ENCODE measurements at regions not wholly inside any gene's neighbourhood (a gene's known extent, or its start where the extent isn't known, plus 50 kb on each side); places are given as distances from the start of the nearest gene placed in this dataset.

DNA sequence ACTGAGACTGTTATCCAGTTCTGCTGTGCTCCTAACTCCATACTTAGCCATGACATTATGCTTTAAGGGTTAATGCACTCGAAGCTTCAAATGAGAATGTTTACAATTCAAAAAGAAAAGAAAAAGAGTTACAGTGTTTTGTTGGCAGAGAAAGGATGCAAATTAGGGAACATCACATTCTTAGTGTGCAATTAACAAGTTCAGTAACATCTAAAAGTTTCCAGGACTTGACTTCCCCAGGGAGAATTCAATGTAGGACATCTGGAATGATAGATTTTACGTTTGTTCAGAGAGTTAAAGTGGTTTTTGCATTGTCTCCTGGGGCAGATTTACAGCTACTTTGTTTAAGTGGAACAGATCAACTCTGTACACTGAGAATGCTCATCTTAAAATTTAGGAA lies 525.2 kb downstream of the LIG4 start:
- H3K27ac Mint-ChIP-seq: no peak overlapping the region
- no peak overlapping the region for H3K4me3 Mint-ChIP-seq

DNA sequence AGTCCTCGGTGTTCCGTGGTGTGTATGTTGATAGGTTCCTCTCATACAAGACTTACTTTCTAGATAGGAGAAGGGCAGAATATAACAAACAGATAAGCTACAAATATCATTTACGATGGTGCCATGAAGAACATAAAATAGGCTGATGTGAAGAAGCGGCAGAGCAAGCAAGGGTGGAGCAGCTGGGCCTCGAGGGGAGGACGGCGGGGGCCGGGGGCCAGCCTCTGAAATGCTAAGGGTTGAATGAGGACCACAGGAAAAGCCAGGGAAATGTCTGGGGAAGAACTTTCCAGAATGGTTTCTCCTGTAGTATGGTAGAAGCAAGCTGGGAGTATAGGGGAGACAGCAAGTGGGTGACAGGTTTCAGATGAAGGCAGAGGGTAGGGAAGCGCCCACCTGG lies 529.5 kb downstream of the LIG4 start:
- Mint-ChIP-seq H3K27ac (no peak overlapping the region), H3K4me1 (ENCODE audit: low read depth) (no peaks in the 10 kb centered on the region), H3K27me3 (ENCODE audit: low read depth) (no peaks in the 10 kb centered on the region), H3K36me3 (ENCODE audit: low read depth) (no peaks in the 10 kb centered on the region), H3K9me3 (peaks cover 14% of the 10 kb centered on the region), H3K4me3 (no peak overlapping the region)

More for the DNA sequence above, 525.2 kb downstream of the LIG4 start:
- Mint-ChIP-seq H3K36me3 (ENCODE audit: low read depth) (no peaks in the 10 kb centered on the region), H3K27me3 (ENCODE audit: low read depth) (no peaks in the 10 kb centered on the region), H3K4me1 (ENCODE audit: low read depth) (no peaks in the 10 kb centered on the region), H3K9me3 (peaks cover 5% of the 10 kb centered on the region)

DNA sequence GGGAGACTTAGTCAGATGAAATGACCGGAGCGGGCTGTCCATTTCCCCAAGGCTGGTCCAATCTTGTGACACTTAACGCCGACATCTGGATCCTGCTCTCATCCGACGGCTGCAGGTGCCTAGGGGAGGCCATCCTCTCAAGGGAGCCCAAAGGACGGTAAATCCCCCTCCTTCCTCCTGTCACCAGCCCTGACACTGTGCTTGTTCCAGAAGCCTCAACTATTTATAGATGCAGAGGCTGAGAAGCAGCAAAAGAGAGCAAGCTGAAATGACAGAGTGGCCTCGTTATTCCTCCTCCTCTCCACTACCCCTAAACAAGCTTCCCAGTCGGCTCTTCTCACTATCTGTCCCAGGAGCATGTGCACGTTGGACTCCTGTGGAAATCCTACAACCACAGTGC lies 533.7 kb downstream of the LIG4 start:
- Mint-ChIP-seq H3K27ac (no peak overlapping the region), H3K27me3 (ENCODE audit: low read depth) (no peaks in the 10 kb centered on the region), H3K36me3 (ENCODE audit: low read depth) (no peaks in the 10 kb centered on the region), H3K4me1 (ENCODE audit: low read depth) (no peaks in the 10 kb centered on the region), H3K9me3 (peaks cover 12% of the 10 kb centered on the region), H3K4me3 (no peak overlapping the region)

DNA sequence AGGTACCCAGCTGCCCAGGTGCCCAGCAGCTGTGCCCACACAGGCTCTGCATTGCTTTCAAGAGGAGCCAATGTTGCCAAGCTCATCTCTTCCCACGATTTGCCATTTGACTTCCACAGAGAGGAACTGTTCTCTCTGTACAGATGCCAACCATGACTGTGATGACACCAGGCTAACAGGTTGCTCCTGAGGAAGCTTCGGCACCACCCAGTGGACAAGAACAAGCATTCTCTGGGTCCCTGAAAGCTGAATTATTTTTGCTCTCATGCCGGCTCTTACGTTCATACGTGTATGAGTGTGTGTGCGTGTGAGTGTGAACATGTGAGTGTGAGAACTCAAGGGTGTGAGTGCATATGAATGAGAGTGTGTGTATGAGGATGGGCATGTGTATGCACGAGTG lies 535.2 kb downstream of the LIG4 start:
- peaks cover 9% of the 10 kb centered on the region for H3K9me3 Mint-ChIP-seq
- H3K27me3 Mint-ChIP-seq (ENCODE audit: low read depth): no peaks in the 10 kb centered on the region
- no peak overlapping the region for H3K27ac Mint-ChIP-seq
- H3K4me3 Mint-ChIP-seq: no peak overlapping the region
- H3K4me1 Mint-ChIP-seq (ENCODE audit: low read depth): no peaks in the 10 kb centered on the region
- no peaks in the 10 kb centered on the region for H3K36me3 Mint-ChIP-seq (ENCODE audit: low read depth)

GRCh38 chr13:107678075-107678689 lies 537.2 kb downstream of the LIG4 start:
- H3K36me3 Mint-ChIP-seq (ENCODE audit: low read depth): no peaks in the 10 kb centered on the region

GRCh38 chr13:107675847-107676550 lies 539.3 kb downstream of the LIG4 start:
- Mint-ChIP-seq H3K27me3 (ENCODE audit: low read depth) (no peaks in the 10 kb centered on the region), H3K9me3 (peaks cover 12% of the 10 kb centered on the region), H3K27ac (no peak overlapping the region), H3K4me3 (no peak overlapping the region), H3K4me1 (ENCODE audit: low read depth) (no peaks in the 10 kb centered on the region), H3K36me3 (ENCODE audit: low read depth) (no peaks in the 10 kb centered on the region)

More at GRCh38 chr13:107678075-107678689, 537.2 kb downstream of the LIG4 start:
- Mint-ChIP-seq H3K4me1 (ENCODE audit: low read depth) (no peaks in the 10 kb centered on the region), H3K27me3 (ENCODE audit: low read depth) (no peaks in the 10 kb centered on the region), H3K9me3 (peaks cover 7% of the 10 kb centered on the region), H3K4me3 (no peak overlapping the region), H3K27ac (no peak overlapping the region)

- H3K27me3 Mint-ChIP-seq (ENCODE audit: low read depth): no peaks in the 10 kb centered on the region
- H3K9me3 Mint-ChIP-seq: peaks cover 17% of the 10 kb centered on the region
- H3K4me3 Mint-ChIP-seq: no peak overlapping the region
- no peaks in the 10 kb centered on the region for H3K36me3 Mint-ChIP-seq (ENCODE audit: low read depth)
- no peak overlapping the region for H3K27ac Mint-ChIP-seq
- H3K4me1 Mint-ChIP-seq (ENCODE audit: low read depth): no peaks in the 10 kb centered on the region
Measured at GRCh38 chr13:107669391-107669993, 545.8 kb downstream of the LIG4 start.

DNA sequence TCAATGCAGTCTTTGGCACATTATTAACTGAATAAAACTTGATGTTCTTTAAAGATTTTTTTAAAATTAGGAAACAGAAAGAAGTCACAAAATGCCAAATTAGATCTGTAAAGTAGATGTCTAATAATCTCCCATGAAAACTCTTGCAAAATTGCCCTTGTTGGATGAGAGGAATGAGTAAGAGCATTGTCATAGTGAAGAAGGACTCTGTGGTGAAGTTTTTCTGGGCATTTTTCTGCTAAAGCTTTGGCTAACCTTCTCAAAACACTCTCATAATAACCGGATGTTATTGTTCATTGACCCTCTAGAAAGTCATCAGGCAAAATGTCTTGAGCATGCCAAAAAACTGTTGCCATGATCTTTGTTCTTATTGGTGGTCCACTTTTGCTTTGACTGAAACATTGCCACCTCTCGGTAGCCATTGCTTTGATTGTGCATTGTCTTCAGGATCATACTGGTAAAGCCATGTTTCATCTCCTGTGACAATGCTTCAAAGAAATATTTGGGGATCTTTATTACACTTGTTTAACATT lies 549.3 kb downstream of the LIG4 start:
- no peaks in the 10 kb centered on the region for H3K4me1 Mint-ChIP-seq (ENCODE audit: low read depth)
- H3K36me3 Mint-ChIP-seq (ENCODE audit: low read depth): no peaks in the 10 kb centered on the region
- H3K9me3 Mint-ChIP-seq: peaks cover 8% of the 10 kb centered on the region
- no peak overlapping the region for H3K4me3 Mint-ChIP-seq
- no peak overlapping the region for H3K27ac Mint-ChIP-seq
- H3K27me3 Mint-ChIP-seq (ENCODE audit: low read depth): no peaks in the 10 kb centered on the region

DNA sequence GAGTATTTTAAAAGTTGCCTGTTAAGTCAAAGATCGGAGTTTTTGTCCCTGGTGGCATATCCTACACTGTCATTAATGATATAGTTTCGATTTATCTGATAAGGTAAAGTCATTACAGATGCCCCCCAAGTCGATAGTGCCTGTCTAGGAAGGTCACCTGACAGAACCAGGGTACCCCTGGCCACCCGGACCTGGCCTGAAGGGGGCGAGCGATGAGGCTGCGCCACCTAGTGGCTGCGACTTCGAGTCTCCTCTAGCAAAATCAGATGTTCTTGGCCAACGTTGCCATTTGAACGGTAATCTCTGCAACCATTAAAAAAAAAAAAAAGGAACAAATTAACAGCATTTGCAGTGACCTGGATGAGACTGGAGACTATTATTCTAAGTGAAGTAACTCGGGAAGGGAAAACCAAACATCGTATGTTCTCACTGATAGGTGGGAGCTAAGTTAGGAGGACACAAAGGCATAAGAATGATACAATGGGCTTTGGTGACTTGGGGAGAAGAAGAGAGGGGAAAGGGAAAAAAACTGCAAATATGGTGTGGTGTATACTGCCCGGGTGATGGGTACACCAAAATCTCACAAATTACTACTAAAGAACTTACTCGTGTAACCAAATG lies 565.1 kb downstream of the LIG4 start:
- no peaks in the 10 kb centered on the region for H3K27me3 Mint-ChIP-seq (ENCODE audit: low read depth)
- no peaks in the 10 kb centered on the region for H3K9me3 Mint-ChIP-seq
- no peak overlapping the region for H3K27ac Mint-ChIP-seq
- H3K36me3 Mint-ChIP-seq (ENCODE audit: low read depth): no peaks in the 10 kb centered on the region
- no peaks in the 10 kb centered on the region for H3K4me1 Mint-ChIP-seq (ENCODE audit: low read depth)
- H3K4me3 Mint-ChIP-seq: no peak overlapping the region

DNA sequence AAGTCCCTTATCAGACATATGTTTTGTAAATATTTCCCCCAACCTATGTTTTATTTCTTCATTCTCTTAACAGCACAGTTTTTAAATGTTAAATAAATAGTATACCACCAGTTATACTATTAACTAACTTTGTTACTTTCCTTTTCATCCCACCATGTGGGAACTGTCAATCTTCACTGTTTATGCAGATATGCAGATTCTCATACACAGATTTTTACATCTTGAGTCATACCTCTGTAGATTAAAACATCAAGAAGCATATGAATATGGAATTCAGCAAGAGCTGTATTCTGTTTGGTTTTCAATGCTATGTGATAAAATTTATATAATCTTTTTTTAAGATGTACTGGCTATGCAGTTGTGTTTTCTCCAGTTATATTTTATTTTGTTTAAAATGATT lies 566.3 kb downstream of the LIG4 start:
- no peaks in the 10 kb centered on the region for H3K36me3 Mint-ChIP-seq (ENCODE audit: low read depth)
- H3K27me3 Mint-ChIP-seq (ENCODE audit: low read depth): no peaks in the 10 kb centered on the region
- no peak overlapping the region for H3K4me3 Mint-ChIP-seq
- H3K27ac Mint-ChIP-seq: no peak overlapping the region
- H3K4me1 Mint-ChIP-seq (ENCODE audit: low read depth): no peaks in the 10 kb centered on the region
- no peaks in the 10 kb centered on the region for H3K9me3 Mint-ChIP-seq

- Mint-ChIP-seq H3K27me3 (ENCODE audit: low read depth) (no peaks in the 10 kb centered on the region), H3K4me3 (no peak overlapping the region), H3K36me3 (ENCODE audit: low read depth) (no peaks in the 10 kb centered on the region), H3K27ac (no peak overlapping the region), H3K4me1 (ENCODE audit: low read depth) (no peaks in the 10 kb centered on the region), H3K9me3 (no peaks in the 10 kb centered on the region)
Measured at GRCh38 chr13:107644136-107644535, 571.2 kb downstream of the LIG4 start.

DNA sequence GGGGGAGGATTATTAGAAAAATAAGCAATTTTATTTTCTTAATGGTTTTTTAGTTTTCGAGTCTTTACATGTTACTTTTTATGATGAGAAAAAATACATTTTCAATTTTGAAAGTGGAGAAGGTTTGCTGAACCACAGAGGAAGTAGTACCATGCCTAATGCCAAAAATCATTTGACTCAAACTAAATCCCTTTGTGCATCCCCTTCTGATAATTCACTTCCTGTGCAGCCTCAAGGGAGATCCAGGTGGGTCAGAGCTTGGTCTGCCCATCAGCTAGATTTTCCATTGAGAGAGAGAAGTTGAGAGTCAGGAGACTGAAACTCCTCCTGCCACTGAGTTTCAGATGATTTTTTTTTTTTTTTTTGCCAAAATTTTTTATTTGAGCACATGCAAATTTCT lies 571.7 kb downstream of the LIG4 start:
- no peaks in the 10 kb centered on the region for H3K4me1 Mint-ChIP-seq (ENCODE audit: low read depth)
- no peak overlapping the region for H3K27ac Mint-ChIP-seq
- no peak overlapping the region for H3K4me3 Mint-ChIP-seq
- no peaks in the 10 kb centered on the region for H3K27me3 Mint-ChIP-seq (ENCODE audit: low read depth)
- no peaks in the 10 kb centered on the region for H3K9me3 Mint-ChIP-seq
- H3K36me3 Mint-ChIP-seq (ENCODE audit: low read depth): no peaks in the 10 kb centered on the region

DNA sequence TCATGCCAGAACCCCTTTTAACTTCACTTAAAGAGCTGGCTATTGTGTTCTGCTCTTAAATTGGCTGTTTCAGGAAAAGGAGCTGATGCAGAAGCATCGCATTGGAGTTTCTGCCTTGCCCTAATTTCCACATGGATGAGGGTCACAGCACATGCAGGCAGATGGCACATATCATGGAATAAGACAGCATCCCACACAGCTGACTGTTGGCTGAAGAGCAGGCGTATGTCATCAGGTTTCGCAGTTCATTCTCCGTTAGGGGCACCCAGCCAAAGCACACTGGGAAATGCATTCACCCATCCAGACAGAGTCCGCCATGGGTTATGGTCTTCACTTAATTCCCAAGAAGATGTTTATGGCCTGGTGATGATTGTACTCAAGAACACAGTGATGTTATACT lies 572.5 kb downstream of the LIG4 start:
- Mint-ChIP-seq H3K27me3 (ENCODE audit: low read depth) (no peaks in the 10 kb centered on the region), H3K4me1 (ENCODE audit: low read depth) (no peaks in the 10 kb centered on the region), H3K36me3 (ENCODE audit: low read depth) (no peaks in the 10 kb centered on the region), H3K27ac (no peak overlapping the region), H3K9me3 (no peaks in the 10 kb centered on the region), H3K4me3 (no peak overlapping the region)

GRCh38 chr13:107641574-107641973 lies 573.8 kb downstream of the LIG4 start:
- Mint-ChIP-seq H3K36me3 (ENCODE audit: low read depth) (no peaks in the 10 kb centered on the region), H3K27ac (no peak overlapping the region), H3K4me3 (no peak overlapping the region), H3K27me3 (ENCODE audit: low read depth) (no peaks in the 10 kb centered on the region), H3K4me1 (ENCODE audit: low read depth) (no peaks in the 10 kb centered on the region), H3K9me3 (no peaks in the 10 kb centered on the region)

GRCh38 chr13:107625648-107626047 lies 589.7 kb downstream of the LIG4 start:
- Mint-ChIP-seq H3K4me3 (no peak overlapping the region), H3K9me3 (peaks cover 4% of the 10 kb centered on the region), H3K27ac (no peak overlapping the region), H3K36me3 (ENCODE audit: low read depth) (no peaks in the 10 kb centered on the region), H3K27me3 (ENCODE audit: low read depth) (no peaks in the 10 kb centered on the region), H3K4me1 (ENCODE audit: low read depth) (no peaks in the 10 kb centered on the region)

All from T-helper 1 cell treated with Interleukin-12 subunit alpha and Interleukin-12 subunit beta and Interleukin-4 antibody, amounts not matched to agents 30 μg/mL and 1 μg/mL, for 36 hours (primary cell).